ENCODE measurements at regions not wholly inside any gene's neighbourhood (a gene's known extent, or its start where the extent isn't known, plus 50 kb on each side); places are given as distances from the start of the nearest gene placed in this dataset.

GRCh38 chr6:137798261-137798660, 68.8 kb upstream of the TNFAIP3 start:
- no peak for TF ChIP-seq CTCF (IDR thresholded peaks at IDR 0.05; ENCODE audit: insufficient read depth in 1 of 2, low read depth in 1 of 2, low read length in 1 of 2, severe bottlenecking in 1 of 2, unreplicated experiment in 1 of 2)
- peaks cover 5% of the 10 kb centered on the region for H3K36me3 Mint-ChIP-seq (ENCODE audit: insufficient read depth, unreplicated experiment)
- 0 out of 2 replicates have a peak, but pooled peaks cover 3% of the 10 kb centered on the region for H3K9me3 ChIP-seq
- H3K9me3 Mint-ChIP-seq (ENCODE audit: unreplicated experiment), result no peaks in the 10 kb centered on the region
- DNase-seq, result no peak
- intact Hi-C loops (cut with micrococcal nuclease; ENCODE audit: unreplicated experiment), result no loop called here
- H3K4me1 Mint-ChIP-seq (ENCODE audit: low read depth, unreplicated experiment), result peaks cover 59% of the 10 kb centered on the region
- H3K27ac Mint-ChIP-seq (ENCODE audit: unreplicated experiment), result peak overlapping the region; percentile 72
- H3K4me3 Mint-ChIP-seq (ENCODE audit: unreplicated experiment), result no peak overlapping the region
- H3K4me1 ChIP-seq, result peaks cover 98% of the 10 kb centered on the region
- H3K27me3 ChIP-seq (replicated peaks; ENCODE audit: control insufficient read depth, insufficient read depth, low read length), result no peaks in the 10 kb centered on the region
- BruUV-seq (replicated peaks), result no TSS peak
- CTCF ChIA-PET, result no interaction called here
- no peaks in the 10 kb centered on the region for H3K27me3 Mint-ChIP-seq (ENCODE audit: insufficient read depth, unreplicated experiment)
- H3K36me3 ChIP-seq (ENCODE audit: control insufficient read depth, insufficient read depth, low read length), result no peaks in the 10 kb centered on the region
- POLR2A ChIA-PET, result interaction anchor here (0.7 to 1.1 kb wide), 2 partner anchors 13 to 128 kb away, joined by 4 to 7 read pairs; no protein-coding TSS in a partner anchor
- H3K4me3 ChIP-seq (ENCODE audit: low read depth, low read length), result no peak overlapping the region

DNA sequence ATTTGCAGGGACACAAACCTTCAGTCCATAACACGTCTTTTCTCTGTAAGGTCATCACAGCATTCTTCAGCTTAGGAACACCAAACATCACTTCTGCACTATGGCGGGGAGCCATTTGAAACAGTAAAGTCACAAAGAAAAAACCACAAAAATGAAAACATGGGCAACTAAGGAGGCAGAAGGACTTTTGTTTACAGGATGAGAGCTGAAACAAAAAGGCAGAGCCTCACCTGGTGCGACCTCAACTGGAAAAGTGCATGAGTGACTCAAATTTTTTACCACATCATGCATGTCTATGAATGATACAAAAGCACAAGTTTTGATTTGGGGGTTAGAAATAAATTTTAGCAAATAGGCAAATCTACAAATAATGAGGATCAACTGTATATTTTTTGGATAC, 68.2 kb upstream of the TNFAIP3 start:
- peaks cover 56% of the 10 kb centered on the region for H3K4me1 Mint-ChIP-seq (ENCODE audit: low read depth, unreplicated experiment)

GRCh38 chr6:137799950-137800568, 67.0 kb upstream of the TNFAIP3 start:
- POLR2A ChIA-PET, result interaction anchor here (0.7 kb wide), 1 partner anchor 68 kb away, joined by 3 read pairs; the partner anchor contains the start of gene TNFAIP3
- H3K4me3 ChIP-seq (ENCODE audit: low read depth, low read length), result no peak overlapping the region
- H3K27me3 ChIP-seq (replicated peaks; ENCODE audit: control insufficient read depth, insufficient read depth, low read length), result no peaks in the 10 kb centered on the region
- DNase-seq, result peak; percentile 47 to 52
- intact Hi-C loops (cut with micrococcal nuclease; ENCODE audit: unreplicated experiment), result loop anchor here (1.0 to 2.0 kb wide), 2 partner anchors 67 to 145 kb away; partner anchors contain the start of gene TNFAIP3
- H3K27me3 Mint-ChIP-seq (ENCODE audit: insufficient read depth, unreplicated experiment), result no peaks in the 10 kb centered on the region
- H3K9me3 Mint-ChIP-seq (ENCODE audit: unreplicated experiment), result no peaks in the 10 kb centered on the region
- H3K36me3 Mint-ChIP-seq (ENCODE audit: insufficient read depth, unreplicated experiment), result peaks cover 5% of the 10 kb centered on the region
- CTCF ChIA-PET, result interaction anchor here (0.5 to 1.5 kb wide), 7 partner anchors 58 to 92 kb away, joined by 3 to 6 read pairs (median 3); partner anchors contain the start of gene TNFAIP3
- peaks cover 43% of the 10 kb centered on the region for H3K4me1 Mint-ChIP-seq (ENCODE audit: low read depth, unreplicated experiment)
- no peak overlapping the region for H3K4me3 Mint-ChIP-seq (ENCODE audit: unreplicated experiment)
- H3K9me3 ChIP-seq, result 0 out of 2 replicates have a peak, but pooled peaks cover 3% of the 10 kb centered on the region
- peak overlapping the region; percentile 72 for H3K27ac Mint-ChIP-seq (ENCODE audit: unreplicated experiment)
- peaks cover 98% of the 10 kb centered on the region for H3K4me1 ChIP-seq
- no TSS peak for BruUV-seq (replicated peaks)
- H3K36me3 ChIP-seq (ENCODE audit: control insufficient read depth, insufficient read depth, low read length), result no peaks in the 10 kb centered on the region
- TF ChIP-seq CTCF (IDR thresholded peaks at IDR 0.05; ENCODE audit: insufficient read depth in 1 of 2, low read depth in 1 of 2, low read length in 1 of 2, severe bottlenecking in 1 of 2, unreplicated experiment in 1 of 2), result peak; percentile 27 to 33

More for the DNA sequence above, 68.2 kb upstream of the TNFAIP3 start:
- Histone ChIP-seq H3K27me3 (replicated peaks; ENCODE audit: control insufficient read depth, insufficient read depth, low read length) (no peaks in the 10 kb centered on the region), H3K9me3 (0 out of 2 replicates have a peak, but pooled peaks cover 3% of the 10 kb centered on the region), H3K36me3 (ENCODE audit: control insufficient read depth, insufficient read depth, low read length) (no peaks in the 10 kb centered on the region), H3K4me1 (peaks cover 98% of the 10 kb centered on the region), H3K4me3 (ENCODE audit: low read depth, low read length) (no peak overlapping the region)
- TF ChIP-seq CTCF (IDR thresholded peaks at IDR 0.05; ENCODE audit: insufficient read depth in 1 of 2, low read depth in 1 of 2, low read length in 1 of 2, severe bottlenecking in 1 of 2, unreplicated experiment in 1 of 2), result no peak
- Mint-ChIP-seq H3K27ac (ENCODE audit: unreplicated experiment) (peak overlapping the region; percentile 72), H3K9me3 (ENCODE audit: unreplicated experiment) (no peaks in the 10 kb centered on the region), H3K27me3 (ENCODE audit: insufficient read depth, unreplicated experiment) (no peaks in the 10 kb centered on the region), H3K4me3 (ENCODE audit: unreplicated experiment) (no peak overlapping the region), H3K36me3 (ENCODE audit: insufficient read depth, unreplicated experiment) (peaks cover 5% of the 10 kb centered on the region)
- intact Hi-C loops (cut with micrococcal nuclease; ENCODE audit: unreplicated experiment), result no loop called here
- CTCF ChIA-PET, result interaction anchor here (1.2 to 1.5 kb wide), 2 partner anchors 68 to 91 kb away, joined by 6 read pairs; partner anchors contain the start of gene TNFAIP3
- BruUV-seq (replicated peaks), result no TSS peak
- POLR2A ChIA-PET, result interaction anchor here (0.7 to 1.1 kb wide), 2 partner anchors 13 to 127 kb away, joined by 4 to 7 read pairs; no protein-coding TSS in a partner anchor
- no peak for DNase-seq

All from Caco-2 (cell line).